ENCODE measurements at regions not wholly inside any gene's neighbourhood (a gene's known extent, or its start where the extent isn't known, plus 50 kb on each side); places are given as distances from the start of the nearest gene placed in this dataset.

DNA sequence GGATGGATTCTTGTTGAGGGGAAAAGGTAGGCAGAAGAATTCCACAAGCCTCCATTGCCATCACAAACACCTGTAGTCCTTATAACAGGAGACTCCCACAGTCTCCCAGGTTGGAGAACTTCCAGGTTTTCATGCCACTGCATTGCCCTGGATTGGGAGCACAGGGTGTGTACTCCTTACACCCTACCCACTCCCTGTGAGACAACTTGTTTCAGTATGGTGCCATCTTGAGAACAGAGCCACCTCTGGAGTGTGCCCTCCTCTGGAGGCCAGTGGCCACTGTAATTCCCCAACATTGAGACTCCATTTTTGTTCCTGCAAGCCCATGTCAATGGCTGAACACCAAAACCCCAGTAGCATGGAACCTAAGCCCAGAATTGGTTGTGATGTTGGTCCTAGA lies 123.5 kb upstream of the LAMA2 start:
- Mint-ChIP-seq H3K4me3 (no peak overlapping the region), H3K36me3 (no peaks in the 10 kb centered on the region), H3K27me3 (peaks cover 27% of the 10 kb centered on the region), H3K9me3 (ENCODE audit: low read depth) (no peaks in the 10 kb centered on the region), H3K27ac (no peak overlapping the region), H3K4me1 (ENCODE audit: low read depth) (no peaks in the 10 kb centered on the region)

- Mint-ChIP-seq H3K4me1 (ENCODE audit: low read depth) (no peaks in the 10 kb centered on the region), H3K9me3 (ENCODE audit: low read depth) (no peaks in the 10 kb centered on the region), H3K36me3 (no peaks in the 10 kb centered on the region), H3K4me3 (no peak overlapping the region), H3K27ac (no peak overlapping the region), H3K27me3 (peaks cover 22% of the 10 kb centered on the region)
Measured at GRCh38 chr6:128757961-128758360, 125.0 kb upstream of the LAMA2 start.

GRCh38 chr6:128754658-128755256 lies 128.2 kb upstream of the LAMA2 start:
- Mint-ChIP-seq H3K9me3 (ENCODE audit: low read depth) (no peaks in the 10 kb centered on the region), H3K27ac (no peak overlapping the region), H3K4me1 (ENCODE audit: low read depth) (no peaks in the 10 kb centered on the region), H3K27me3 (peaks cover 16% of the 10 kb centered on the region), H3K4me3 (no peak overlapping the region), H3K36me3 (no peaks in the 10 kb centered on the region)

GRCh38 chr6:128743974-128744765 lies 138.8 kb upstream of the LAMA2 start:
- Mint-ChIP-seq H3K36me3 (no peaks in the 10 kb centered on the region), H3K27me3 (peaks cover 6% of the 10 kb centered on the region), H3K4me3 (no peak overlapping the region)

DNA sequence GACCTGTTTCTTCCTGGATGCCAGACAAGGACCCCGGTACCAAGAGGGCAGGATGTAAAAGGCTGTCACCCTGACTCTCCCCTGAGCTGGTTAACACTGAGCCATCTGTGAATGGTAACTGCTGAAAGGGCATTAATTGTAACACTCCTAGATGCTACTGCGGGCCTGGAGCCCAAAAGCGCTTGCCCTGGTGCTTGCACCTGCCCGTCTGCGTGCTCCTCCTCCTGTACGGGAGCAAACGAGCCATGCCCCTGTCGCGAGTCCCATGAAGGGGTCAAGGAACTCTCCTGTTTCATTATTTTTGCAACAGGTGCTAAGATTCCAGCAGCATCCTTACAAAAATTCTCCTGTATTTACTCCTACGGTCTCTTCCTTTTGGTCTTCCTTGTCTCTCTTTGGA lies 140.0 kb upstream of the LAMA2 start:
- no peak overlapping the region for H3K4me3 Mint-ChIP-seq
- H3K27ac Mint-ChIP-seq = no peak overlapping the region
- no peaks in the 10 kb centered on the region for H3K9me3 Mint-ChIP-seq (ENCODE audit: low read depth)
- peaks cover 5% of the 10 kb centered on the region for H3K27me3 Mint-ChIP-seq
- no peaks in the 10 kb centered on the region for H3K4me1 Mint-ChIP-seq (ENCODE audit: low read depth)
- H3K36me3 Mint-ChIP-seq = no peaks in the 10 kb centered on the region

More at GRCh38 chr6:128743974-128744765, 138.8 kb upstream of the LAMA2 start:
- Mint-ChIP-seq H3K4me1 (ENCODE audit: low read depth) (no peaks in the 10 kb centered on the region), H3K27ac (no peak overlapping the region), H3K9me3 (ENCODE audit: low read depth) (no peaks in the 10 kb centered on the region)

DNA sequence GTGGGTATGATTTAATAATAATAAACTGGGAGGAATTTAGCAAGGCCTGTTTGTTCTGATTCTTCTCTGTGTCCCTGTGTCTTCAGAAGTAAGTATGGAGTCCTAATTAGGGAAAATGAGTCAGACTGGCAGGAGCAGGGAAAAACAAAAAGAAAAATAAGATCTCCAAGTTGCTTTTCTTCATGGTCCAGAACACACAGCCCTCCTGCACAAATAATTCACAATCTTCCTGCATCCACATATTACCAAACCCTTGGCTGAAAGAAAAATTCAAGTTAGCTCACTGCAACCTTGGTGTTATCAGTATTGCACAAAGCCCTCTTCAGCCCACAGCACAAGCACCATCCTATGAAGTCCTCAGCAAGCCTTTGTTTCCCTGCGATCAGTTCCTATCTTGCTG lies 142.0 kb upstream of the LAMA2 start:
- Mint-ChIP-seq H3K4me1 (ENCODE audit: low read depth) (no peaks in the 10 kb centered on the region), H3K27ac (no peak overlapping the region), H3K27me3 (no peaks in the 10 kb centered on the region), H3K4me3 (no peak overlapping the region), H3K36me3 (no peaks in the 10 kb centered on the region), H3K9me3 (ENCODE audit: low read depth) (no peaks in the 10 kb centered on the region)

- no peak overlapping the region for H3K27ac Mint-ChIP-seq
- no peaks in the 10 kb centered on the region for H3K36me3 Mint-ChIP-seq
- no peaks in the 10 kb centered on the region for H3K9me3 Mint-ChIP-seq (ENCODE audit: low read depth)
- H3K4me3 Mint-ChIP-seq = no peak overlapping the region
- H3K27me3 Mint-ChIP-seq = no peaks in the 10 kb centered on the region
- no peaks in the 10 kb centered on the region for H3K4me1 Mint-ChIP-seq (ENCODE audit: low read depth)
Measured at GRCh38 chr6:128739112-128739511, 143.8 kb upstream of the LAMA2 start.

- Mint-ChIP-seq H3K27me3 (no peaks in the 10 kb centered on the region), H3K9me3 (ENCODE audit: low read depth) (no peaks in the 10 kb centered on the region), H3K4me3 (no peak overlapping the region), H3K36me3 (no peaks in the 10 kb centered on the region), H3K27ac (no peak overlapping the region), H3K4me1 (ENCODE audit: low read depth) (no peaks in the 10 kb centered on the region)
Measured at GRCh38 chr6:128738112-128738511, 144.8 kb upstream of the LAMA2 start.

DNA sequence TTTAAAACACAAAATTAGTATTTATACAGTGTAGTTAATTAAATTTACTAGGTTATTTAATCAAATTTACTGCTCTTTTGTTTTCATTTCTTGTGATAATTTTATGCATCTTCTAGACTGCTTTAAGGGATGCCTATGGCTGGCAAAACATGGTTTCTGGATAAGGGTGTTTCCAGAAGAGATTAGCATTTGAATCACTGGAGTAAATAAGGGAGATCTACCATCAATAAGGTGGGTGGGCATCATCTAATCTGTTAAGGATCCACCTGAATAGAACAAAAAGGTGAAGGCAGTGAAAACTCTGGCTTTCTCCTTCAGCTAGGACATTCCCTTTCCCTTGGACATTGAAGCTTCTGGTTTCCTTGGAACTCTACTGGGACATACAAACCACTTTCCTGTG lies 146.2 kb upstream of the LAMA2 start:
- Mint-ChIP-seq H3K9me3 (ENCODE audit: low read depth) (no peaks in the 10 kb centered on the region), H3K4me3 (no peak overlapping the region), H3K36me3 (no peaks in the 10 kb centered on the region), H3K27ac (no peak overlapping the region), H3K27me3 (no peaks in the 10 kb centered on the region), H3K4me1 (ENCODE audit: low read depth) (no peaks in the 10 kb centered on the region)

DNA sequence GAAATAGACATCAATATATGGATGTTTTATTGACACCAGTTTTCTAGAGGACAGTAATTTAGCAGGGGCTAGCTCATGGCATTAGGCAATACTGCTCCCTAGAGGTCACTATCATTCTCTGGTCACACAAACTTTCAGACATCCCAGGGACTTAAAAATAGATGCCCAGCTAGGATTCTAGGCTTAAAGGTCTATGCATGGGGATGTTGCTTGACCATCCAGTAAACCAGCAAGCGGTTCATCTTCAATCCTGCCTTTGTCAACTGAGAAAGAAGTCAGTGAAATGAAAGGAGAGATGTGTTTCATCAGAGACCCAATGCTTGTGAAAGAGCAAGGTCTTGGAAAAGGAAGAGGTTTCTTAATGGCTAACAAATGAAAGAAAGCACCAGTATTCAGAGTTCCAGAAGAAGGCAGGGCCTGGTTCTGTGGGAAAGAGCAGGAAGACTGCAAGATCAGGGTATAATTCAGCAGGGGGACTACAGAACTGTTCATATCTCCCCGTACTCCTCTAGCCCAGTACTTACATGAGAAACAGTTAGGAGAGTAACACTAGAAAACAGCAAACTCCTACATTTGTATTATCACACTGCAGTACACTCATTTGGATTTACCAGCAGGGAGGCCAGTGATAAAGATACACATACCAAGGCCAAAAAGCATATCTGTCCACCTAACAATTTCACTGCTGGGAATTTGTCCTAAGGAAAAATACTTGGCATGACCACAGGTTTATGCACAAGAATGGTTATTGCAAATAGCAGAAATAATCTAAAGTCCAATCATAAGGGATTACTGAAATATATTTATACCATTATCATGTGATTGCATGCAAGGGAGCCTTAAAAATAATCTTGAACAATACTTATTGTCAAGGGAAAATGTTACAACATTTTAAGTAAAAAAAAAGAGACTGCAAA lies 151.4 kb upstream of the LAMA2 start:
- Mint-ChIP-seq H3K9me3 (ENCODE audit: low read depth) (no peaks in the 10 kb centered on the region), H3K4me3 (no peak overlapping the region), H3K4me1 (ENCODE audit: low read depth) (no peaks in the 10 kb centered on the region), H3K27ac (no peak overlapping the region), H3K27me3 (peaks cover 4% of the 10 kb centered on the region), H3K36me3 (no peaks in the 10 kb centered on the region)

DNA sequence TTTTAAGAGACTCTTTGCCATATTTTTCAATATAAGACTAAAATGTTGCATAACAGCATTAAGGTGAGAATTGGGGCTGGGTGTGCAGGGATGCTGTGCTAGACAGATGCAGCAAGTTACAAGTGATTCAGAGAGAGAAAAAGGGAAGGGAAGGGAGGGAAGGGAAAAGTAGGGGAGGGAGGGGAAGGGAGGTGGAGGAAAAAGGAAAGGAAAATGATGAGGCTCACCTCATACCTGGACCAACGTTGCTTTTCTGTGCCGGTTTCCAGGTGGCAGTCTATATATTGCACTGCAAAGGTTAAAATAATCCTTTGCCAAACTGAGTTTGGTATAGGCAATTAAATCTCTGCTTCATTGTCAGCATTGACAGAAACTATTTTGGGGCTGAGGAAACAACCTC lies 155.4 kb upstream of the LAMA2 start:
- H3K36me3 Mint-ChIP-seq = no peaks in the 10 kb centered on the region
- no peak overlapping the region for H3K27ac Mint-ChIP-seq
- peaks cover 6% of the 10 kb centered on the region for H3K27me3 Mint-ChIP-seq
- no peaks in the 10 kb centered on the region for H3K9me3 Mint-ChIP-seq (ENCODE audit: low read depth)
- no peaks in the 10 kb centered on the region for H3K4me1 Mint-ChIP-seq (ENCODE audit: low read depth)
- no peak overlapping the region for H3K4me3 Mint-ChIP-seq

GRCh38 chr6:128725271-128726233 lies 157.4 kb upstream of the LAMA2 start:
- Mint-ChIP-seq H3K4me1 (ENCODE audit: low read depth) (no peaks in the 10 kb centered on the region), H3K27ac (no peak overlapping the region), H3K27me3 (peaks cover 6% of the 10 kb centered on the region), H3K4me3 (no peak overlapping the region), H3K36me3 (no peaks in the 10 kb centered on the region), H3K9me3 (ENCODE audit: low read depth) (no peaks in the 10 kb centered on the region)

GRCh38 chr6:128724738-128725137 lies 158.2 kb upstream of the LAMA2 start:
- no peaks in the 10 kb centered on the region for H3K4me1 Mint-ChIP-seq (ENCODE audit: low read depth)
- no peak overlapping the region for H3K27ac Mint-ChIP-seq
- H3K9me3 Mint-ChIP-seq (ENCODE audit: low read depth) = no peaks in the 10 kb centered on the region
- no peaks in the 10 kb centered on the region for H3K36me3 Mint-ChIP-seq
- H3K27me3 Mint-ChIP-seq = peaks cover 6% of the 10 kb centered on the region
- no peak overlapping the region for H3K4me3 Mint-ChIP-seq

- Mint-ChIP-seq H3K4me1 (ENCODE audit: low read depth) (no peaks in the 10 kb centered on the region), H3K36me3 (no peaks in the 10 kb centered on the region), H3K27me3 (peaks cover 4% of the 10 kb centered on the region), H3K9me3 (ENCODE audit: low read depth) (no peaks in the 10 kb centered on the region), H3K27ac (no peak overlapping the region), H3K4me3 (no peak overlapping the region)
Measured at GRCh38 chr6:128723667-128724066, 159.3 kb upstream of the LAMA2 start.

Measured in activated naive CD8-positive, alpha-beta T cell (primary cell).